CD14-positive monocyte (primary cell): ENCODE measurements at regions not wholly inside any gene's neighbourhood (a gene's known extent, or its start where the extent isn't known, plus 50 kb on each side); places are given as distances from the start of the nearest gene placed in this dataset.

ENCODE experiments used
- DNase-seq, 3 donors: peaks; one replicate each; pipeline ENCODE4 v3.0.0-alpha.2; 2011 to 2022
- H2AFZ ChIP-seq: 2 replicates; pipeline ENCODE4 v1.6.0; 2012; ENCODE audit warnings: mild to moderate bottlenecking, low read depth, low read length, inconsistent platforms; ENCODE audit not compliant: insufficient read depth, poor library complexity, severe bottlenecking
- H3K27ac ChIP-seq, 2 donors: 1 replicate in 1 of 2; 2 replicates in 1 of 2; pipeline ENCODE4 v1.5.1; 2012 to 2013; ENCODE audit warnings: low read length in 2 of 2, control low read depth in 1 of 2, inconsistent platforms in 1 of 2, low read depth in 1 of 2, mild to moderate bottlenecking in 1 of 2
- H3K27me3 ChIP-seq, 2 donors: one replicate each; pipeline versions ENCODE4 v1.6.0 to v1.6.1; 2011 to 2013; ENCODE audit warnings: low read length in 2 of 2; ENCODE audit not compliant: control insufficient read depth in 2 of 2, insufficient read depth in 2 of 2
- H3K36me3 ChIP-seq, 2 donors: replicated peaks in 1 of 2; 1 replicate in 1 of 2; 2 replicates in 1 of 2; pipeline versions ENCODE4 v1.5.1 to v1.6.1; 2012 to 2013; ENCODE audit warnings: low read length in 2 of 2, control low read depth in 1 of 2, inconsistent platforms in 1 of 2, mild to moderate bottlenecking in 1 of 2; ENCODE audit not compliant: insufficient read depth in 2 of 2, control insufficient read depth in 1 of 2
- H3K4me1 ChIP-seq, 2 donors: 1 replicate in 1 of 2; 2 replicates in 1 of 2; pipeline versions ENCODE4 v1.5.1 to v1.6.1; 2012 to 2013; ENCODE audit warnings: low read length in 2 of 2, control low read depth in 1 of 2, inconsistent platforms in 1 of 2, mild to moderate bottlenecking in 1 of 2, moderate library complexity in 1 of 2; ENCODE audit not compliant: insufficient read depth in 2 of 2, control insufficient read depth in 1 of 2
- H3K4me2 ChIP-seq: replicated peaks from 2 replicates; pipeline ENCODE3; 2012; ENCODE audit warnings: low read length, moderate library complexity, mild to moderate bottlenecking; ENCODE audit not compliant: poor library complexity, severe bottlenecking; ENCODE audit errors: extremely low read depth
- H3K4me3 ChIP-seq, 3 experiments: fragments of 200-600 bp in 1 of 3; sonication (generic) in 1 of 3; replicated peaks in 1 of 3; 1 replicate in 2 of 3; 2 replicates in 1 of 3; pipeline ENCODE4 v1.5.1; 2011 to 2013; ENCODE audit warnings: low read length in 3 of 3, mild to moderate bottlenecking in 3 of 3, control low read depth in 2 of 3, low read depth in 2 of 3, inconsistent platforms in 1 of 3, moderate library complexity in 1 of 3
- H3K79me2 ChIP-seq: 2 replicates; pipeline ENCODE4 v1.6.0; 2012; ENCODE audit warnings: mild to moderate bottlenecking, control low read depth, inconsistent platforms, low read length, moderate library complexity; ENCODE audit not compliant: insufficient read depth
- H3K9ac ChIP-seq: 2 replicates; pipeline ENCODE4 v1.6.0; 2017; ENCODE audit warnings: low read length, mild to moderate bottlenecking; ENCODE audit not compliant: insufficient read depth, poor library complexity, severe bottlenecking
- H3K9me3 ChIP-seq, 2 donors: replicated peaks in 1 of 2; 1 replicate in 1 of 2; 2 replicates in 1 of 2; pipeline versions ENCODE4 v1.5.1 to v1.6.1; 2012 to 2013; ENCODE audit warnings: low read length in 2 of 2, control low read depth in 1 of 2; ENCODE audit not compliant: control insufficient read depth in 1 of 2, insufficient read depth in 1 of 2
- H4K20me1 ChIP-seq: 2 replicates; pipeline ENCODE4 v1.6.0; 2012; ENCODE audit warnings: mild to moderate bottlenecking, low read length, control low read depth, moderate library complexity; ENCODE audit not compliant: insufficient read depth
- H3K27ac Mint-ChIP-seq, 7 donors: one replicate each; pipeline ENCODE4 v1.8.0; 2020; ENCODE audit warnings: mild to moderate bottlenecking in 7 of 7, mixed read lengths in 7 of 7, moderate library complexity in 6 of 7, inconsistent platforms in 2 of 7
- H3K27me3 Mint-ChIP-seq, 3 donors: one replicate each; pipeline ENCODE4 v1.8.0; 2021 to 2022; ENCODE audit warnings: low read depth in 3 of 3, mild to moderate bottlenecking in 3 of 3, mixed read lengths in 3 of 3, moderate library complexity in 3 of 3, inconsistent platforms in 1 of 3
- H3K36me3 Mint-ChIP-seq, 2 donors: one replicate each; pipeline ENCODE4 v1.8.0; 2020; ENCODE audit warnings: mixed read lengths in 2 of 2, inconsistent platforms in 1 of 2, mild to moderate bottlenecking in 1 of 2
- H3K4me1 Mint-ChIP-seq: one replicate; pipeline ENCODE4 v1.8.0; 2020; ENCODE audit warnings: mild to moderate bottlenecking, mixed read lengths
- H3K4me3 Mint-ChIP-seq, 2 donors: one replicate each; pipeline ENCODE4 v1.8.0; 2020; ENCODE audit warnings: mild to moderate bottlenecking in 2 of 2, mixed read lengths in 2 of 2, moderate library complexity in 1 of 2
- H3K9me3 Mint-ChIP-seq, 7 donors: one replicate each; pipeline ENCODE4 v1.8.0; 2020 to 2022; ENCODE audit warnings: mixed read lengths in 7 of 7, mild to moderate bottlenecking in 6 of 7, moderate library complexity in 6 of 7, inconsistent platforms in 2 of 7
- WGBS: methylation state at CpG from one replicate; pipeline ENCODE4 v1.1.5; 2013; ENCODE audit warnings: missing lambda C conversion rate; ENCODE audit not compliant: insufficient coverage; 5-methylcytosine and 5-hydroxymethylcytosine counted together
- intact Hi-C, 2 donors: fragments of 100-400 bp; cut with micrococcal nuclease; formaldehyde crosslinking; loops; one replicate each; pipeline versions ENCODE4 v1.15.0 to v1.15.1; 2023
- TF ChIP-seq, protein P1 (sequence below): fragments of 200-600 bp; IDR thresholded peaks from one replicate; pipeline ENCODE4 v1.8.0; 2022; ENCODE audit warnings: antibody characterized with exemption, mild to moderate bottlenecking

- no peak for DNase-seq
- H3K27me3 Mint-ChIP-seq: no peaks in the 10 kb centered on the region
- Histone ChIP-seq H3K9me3 (no peaks in the 10 kb centered on the region), H3K4me1 (peaks cover 7% of the 10 kb centered on the region in 2 donors), H3K4me3 (no peak overlapping the region), H3K9ac (no peak overlapping the region), H3K27me3 (no peaks in the 10 kb centered on the region), H3K36me3 (no peaks in the 10 kb centered on the region), H2AFZ (no peak overlapping the region), H3K27ac (no peak overlapping the region), H3K4me2 (no peak overlapping the region), H4K20me1 (no peaks in the 10 kb centered on the region), H3K79me2 (no peaks in the 10 kb centered on the region)
- WGBS: 43% methylated on average over 1 of the region's 3 CpGs
- intact Hi-C loops: no loop called here
- peaks cover 0 to 2% (median 0%) of the 10 kb centered on the region in 7 donors for H3K9me3 Mint-ChIP-seq
- no peak overlapping the region for H3K4me3 Mint-ChIP-seq
- H3K36me3 Mint-ChIP-seq: peaks cover 0 to 2% of the 10 kb centered on the region in 2 donors
- peaks cover 20% of the 10 kb centered on the region for H3K4me1 Mint-ChIP-seq
- no peak overlapping the region for H3K27ac Mint-ChIP-seq
- TF ChIP-seq, protein P1, sequence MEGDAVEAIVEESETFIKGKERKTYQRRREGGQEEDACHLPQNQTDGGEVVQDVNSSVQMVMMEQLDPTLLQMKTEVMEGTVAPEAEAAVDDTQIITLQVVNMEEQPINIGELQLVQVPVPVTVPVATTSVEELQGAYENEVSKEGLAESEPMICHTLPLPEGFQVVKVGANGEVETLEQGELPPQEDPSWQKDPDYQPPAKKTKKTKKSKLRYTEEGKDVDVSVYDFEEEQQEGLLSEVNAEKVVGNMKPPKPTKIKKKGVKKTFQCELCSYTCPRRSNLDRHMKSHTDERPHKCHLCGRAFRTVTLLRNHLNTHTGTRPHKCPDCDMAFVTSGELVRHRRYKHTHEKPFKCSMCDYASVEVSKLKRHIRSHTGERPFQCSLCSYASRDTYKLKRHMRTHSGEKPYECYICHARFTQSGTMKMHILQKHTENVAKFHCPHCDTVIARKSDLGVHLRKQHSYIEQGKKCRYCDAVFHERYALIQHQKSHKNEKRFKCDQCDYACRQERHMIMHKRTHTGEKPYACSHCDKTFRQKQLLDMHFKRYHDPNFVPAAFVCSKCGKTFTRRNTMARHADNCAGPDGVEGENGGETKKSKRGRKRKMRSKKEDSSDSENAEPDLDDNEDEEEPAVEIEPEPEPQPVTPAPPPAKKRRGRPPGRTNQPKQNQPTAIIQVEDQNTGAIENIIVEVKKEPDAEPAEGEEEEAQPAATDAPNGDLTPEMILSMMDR: no peak
Measured at GRCh38 chr1:94730450-94730849, 89.7 kb upstream of the SLC44A3 start.

- peaks cover 0 to 2% of the 10 kb centered on the region in 2 donors for H3K36me3 Mint-ChIP-seq
- intact Hi-C loops: no loop called here
Measured at GRCh38 chr1:94729267-94729666, 90.9 kb upstream of the SLC44A3 start.

More at GRCh38 chr1:94729267-94729666, 90.9 kb upstream of the SLC44A3 start:
- no CpG with 5 or more reads among the region's 1 CpG for WGBS
- Histone ChIP-seq H3K9me3 (no peaks in the 10 kb centered on the region), H4K20me1 (no peaks in the 10 kb centered on the region), H3K79me2 (no peaks in the 10 kb centered on the region), H3K4me1 (peaks cover 7 to 8% of the 10 kb centered on the region in 2 donors), H3K27me3 (no peaks in the 10 kb centered on the region), H2AFZ (no peak overlapping the region), H3K4me3 (no peak overlapping the region), H3K27ac (no peak overlapping the region), H3K9ac (no peak overlapping the region), H3K4me2 (no peak overlapping the region), H3K36me3 (no peaks in the 10 kb centered on the region)
- no peak for DNase-seq
- H3K27me3 Mint-ChIP-seq: no peaks in the 10 kb centered on the region
- TF ChIP-seq, protein P1: no peak
- no peaks in the 10 kb centered on the region for H3K9me3 Mint-ChIP-seq
- no peak overlapping the region for H3K27ac Mint-ChIP-seq
- H3K4me1 Mint-ChIP-seq: peaks cover 20% of the 10 kb centered on the region
- no peak overlapping the region for H3K4me3 Mint-ChIP-seq
